Esophagus muscularis mucosa (tissue), 4 donors: ENCODE measurements at regions not wholly inside any gene's neighbourhood (a gene's known extent, or its start where the extent isn't known, plus 50 kb on each side); places are given as distances from the start of the nearest gene placed in this dataset.

Source experiments
- DNase-seq: peaks from one replicate; pipeline ENCODE4 v3.0.0-alpha.2; 2017; ENCODE audit errors: extremely low spot score
- H3K27ac ChIP-seq, 4 donors: fragments of 200-600 bp; sonication (generic); replicated peaks in 1 of 4; 1 replicate in 3 of 4; 2 replicates in 1 of 4; pipeline ENCODE4 v1.5.1; 2016 to 2019; ENCODE audit warnings: mild to moderate bottlenecking in 1 of 4
- H3K27me3 ChIP-seq, 4 donors: fragments of 200-600 bp; sonication (generic); one replicate each; pipeline versions ENCODE4 v1.5.1 to v1.6.0; 2016 to 2019
- H3K36me3 ChIP-seq, 4 donors: fragments of 200-600 bp; sonication (generic); one replicate each; pipeline ENCODE4 v1.5.1; 2016 to 2019
- H3K4me1 ChIP-seq, 4 donors: fragments of 200-600 bp; sonication (generic); one replicate each; pipeline ENCODE4 v1.5.1; 2016 to 2019
- H3K4me3 ChIP-seq, 4 donors: fragments of 200-600 bp; sonication (generic); 1 replicate in 2 of 4; 2 replicates in 2 of 4; pipeline ENCODE4 v1.5.1; 2016 to 2019; ENCODE audit warnings: mild to moderate bottlenecking in 4 of 4, moderate library complexity in 1 of 4
- H3K9me3 ChIP-seq, 4 donors: fragments of 200-600 bp; sonication (generic); 1 replicate in 3 of 4; 2 replicates in 1 of 4; pipeline ENCODE4 v1.5.1; 2016 to 2019
- EP300 ChIP-seq: sonication (generic); formaldehyde crosslinking; IDR thresholded peaks from one replicate; pipeline ENCODE4 v1.6.1; 2017; ENCODE audit warnings: antibody characterized with exemption
- POLR2A ChIP-seq: fragments of 450-650 bp; IDR thresholded peaks from one replicate; pipeline ENCODE4 v1.6.1; 2017; ENCODE audit warnings: antibody characterized with exemption, moderate library complexity, mild to moderate bottlenecking, low read depth
- POLR2AphosphoS5 ChIP-seq, 2 donors: sonication (generic); formaldehyde crosslinking; IDR thresholded peaks; one replicate each; pipeline ENCODE4 v1.6.1; 2017; ENCODE audit warnings: antibody characterized with exemption in 2 of 2
- WGBS: methylation state at CpG from one replicate; pipeline ENCODE4 v1.1.5; 2018; 5-methylcytosine and 5-hydroxymethylcytosine counted together
- intact Hi-C: fragments of 100-400 bp; cut with DNase I; formaldehyde crosslinking; loops from one replicate; pipeline ENCODE4 v1.15.1; 2023
- TF ChIP-seq, protein P1 (sequence below), 3 experiments: fragments of 200-600 bp in 2 of 3; fragments of 450-650 bp in 1 of 3; sonication (generic) in 2 of 3; IDR thresholded peaks; one replicate each; pipeline ENCODE4 v1.5.1; 2017 to 2019; ENCODE audit warnings: antibody characterized with exemption in 3 of 3, mild to moderate bottlenecking in 2 of 3, moderate library complexity in 1 of 3

DNA sequence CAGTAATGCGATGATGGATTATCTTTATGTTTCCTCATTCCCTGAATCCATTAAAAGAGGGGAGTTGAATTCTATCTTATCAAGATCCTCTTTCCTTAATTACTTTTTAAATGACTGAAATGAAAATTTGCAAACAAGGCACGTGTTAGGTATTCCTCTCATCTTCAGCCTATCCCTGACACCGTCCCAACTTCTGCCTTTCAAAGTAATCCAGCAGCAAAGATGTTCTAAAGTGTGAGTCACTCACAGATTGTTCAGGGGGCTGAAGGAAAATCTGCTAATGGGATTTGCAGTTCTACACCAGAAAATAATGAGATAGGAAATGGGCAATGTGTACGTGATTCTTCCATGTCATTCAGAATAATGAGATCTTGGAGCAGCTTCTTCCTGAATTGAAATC is 403.0 kb downstream of the ARHGEF28 start:
- no peaks in the 10 kb centered on the region for H3K36me3 ChIP-seq
- H3K27me3 ChIP-seq, result no peaks in the 10 kb centered on the region
- H3K4me1 ChIP-seq, result no peaks in the 10 kb centered on the region
- H3K9me3 ChIP-seq, result no peaks in the 10 kb centered on the region
- DNase-seq, result no peak
- intact Hi-C loops, result no loop called here
- no peak overlapping the region for H3K4me3 ChIP-seq
- H3K27ac ChIP-seq, result no peak overlapping the region
- 90% methylated on average over 4 of the region's 4 CpGs for WGBS
- TF ChIP-seq POLR2AphosphoS5 (IDR thresholded peaks at IDR 0.05), result no peak
- no peak for TF ChIP-seq POLR2A
- TF ChIP-seq, protein P1, sequence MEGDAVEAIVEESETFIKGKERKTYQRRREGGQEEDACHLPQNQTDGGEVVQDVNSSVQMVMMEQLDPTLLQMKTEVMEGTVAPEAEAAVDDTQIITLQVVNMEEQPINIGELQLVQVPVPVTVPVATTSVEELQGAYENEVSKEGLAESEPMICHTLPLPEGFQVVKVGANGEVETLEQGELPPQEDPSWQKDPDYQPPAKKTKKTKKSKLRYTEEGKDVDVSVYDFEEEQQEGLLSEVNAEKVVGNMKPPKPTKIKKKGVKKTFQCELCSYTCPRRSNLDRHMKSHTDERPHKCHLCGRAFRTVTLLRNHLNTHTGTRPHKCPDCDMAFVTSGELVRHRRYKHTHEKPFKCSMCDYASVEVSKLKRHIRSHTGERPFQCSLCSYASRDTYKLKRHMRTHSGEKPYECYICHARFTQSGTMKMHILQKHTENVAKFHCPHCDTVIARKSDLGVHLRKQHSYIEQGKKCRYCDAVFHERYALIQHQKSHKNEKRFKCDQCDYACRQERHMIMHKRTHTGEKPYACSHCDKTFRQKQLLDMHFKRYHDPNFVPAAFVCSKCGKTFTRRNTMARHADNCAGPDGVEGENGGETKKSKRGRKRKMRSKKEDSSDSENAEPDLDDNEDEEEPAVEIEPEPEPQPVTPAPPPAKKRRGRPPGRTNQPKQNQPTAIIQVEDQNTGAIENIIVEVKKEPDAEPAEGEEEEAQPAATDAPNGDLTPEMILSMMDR (IDR thresholded peaks at IDR 0.05), result no peak
- no peak for TF ChIP-seq EP300

DNA sequence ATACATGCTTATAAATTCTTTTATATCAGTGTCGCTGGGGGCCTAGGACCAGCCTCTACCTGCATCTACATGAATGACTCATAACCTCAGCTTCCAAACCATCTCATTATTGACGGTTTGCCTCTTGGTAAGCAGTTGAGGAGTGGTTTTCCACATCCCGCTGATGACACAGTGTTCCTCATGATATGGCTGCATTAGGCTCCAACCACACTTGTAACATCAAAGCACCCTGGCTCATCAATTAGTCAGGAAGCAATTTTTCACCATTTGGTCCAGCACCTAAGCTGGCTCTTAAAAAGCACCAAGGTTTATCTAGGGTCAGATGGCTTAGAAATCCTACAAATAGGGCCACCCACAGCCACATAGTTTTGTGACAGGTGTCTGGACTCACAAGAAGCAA is 402.4 kb downstream of the ARHGEF28 start:
- WGBS, result 85% methylated on average over 3 of the region's 3 CpGs
- TF ChIP-seq, protein P1 (IDR thresholded peaks at IDR 0.05), result no peak
- TF ChIP-seq POLR2AphosphoS5 (IDR thresholded peaks at IDR 0.05), result no peak
- TF ChIP-seq POLR2A, result no peak
- TF ChIP-seq EP300, result no peak
- H3K27me3 ChIP-seq, result no peaks in the 10 kb centered on the region
- no peaks in the 10 kb centered on the region for H3K36me3 ChIP-seq
- H3K4me3 ChIP-seq, result no peak overlapping the region
- no peaks in the 10 kb centered on the region for H3K4me1 ChIP-seq
- no peak overlapping the region for H3K27ac ChIP-seq
- DNase-seq, result no peak
- H3K9me3 ChIP-seq, result no peaks in the 10 kb centered on the region
- intact Hi-C loops, result no loop called here

DNA sequence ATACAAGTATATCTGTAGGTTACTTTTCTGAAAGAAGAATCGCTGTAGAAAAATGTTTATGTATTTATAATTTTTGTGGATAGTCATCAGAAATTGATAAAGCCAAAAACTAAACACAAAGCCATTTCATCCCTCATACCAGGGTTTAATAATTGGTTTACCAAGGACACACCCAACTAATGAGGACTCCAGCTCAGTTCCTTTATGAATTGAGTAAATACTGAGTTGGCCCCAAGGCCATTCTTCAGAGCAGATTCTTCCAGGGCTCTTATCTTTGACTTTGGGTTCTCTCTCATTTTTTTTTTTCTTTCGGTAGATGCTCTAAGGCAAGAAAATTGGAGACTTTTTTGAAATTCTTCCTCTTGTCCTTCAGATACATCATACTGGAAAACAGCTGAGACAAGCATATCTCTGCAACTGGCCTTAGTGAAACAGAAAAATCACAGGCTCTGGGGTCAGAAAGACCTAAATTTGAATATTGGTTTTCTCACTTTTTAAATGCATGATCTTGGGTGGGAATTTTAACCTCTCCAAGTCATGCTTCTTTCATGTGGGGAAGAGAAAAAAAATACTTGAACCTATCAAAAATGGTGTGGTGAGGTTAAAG is 401.8 kb downstream of the ARHGEF28 start:
- H3K27ac ChIP-seq, result no peak overlapping the region
- H3K9me3 ChIP-seq, result no peaks in the 10 kb centered on the region
- H3K36me3 ChIP-seq, result no peaks in the 10 kb centered on the region
- 90% methylated on average over 2 of the region's 2 CpGs for WGBS
- no peaks in the 10 kb centered on the region for H3K27me3 ChIP-seq
- no peaks in the 10 kb centered on the region for H3K4me1 ChIP-seq
- TF ChIP-seq POLR2A (no peak), EP300 (no peak), POLR2AphosphoS5 (IDR thresholded peaks at IDR 0.05) (no peak)
- TF ChIP-seq, protein P1 (IDR thresholded peaks at IDR 0.05), result no peak
- DNase-seq, result no peak
- no peak overlapping the region for H3K4me3 ChIP-seq
- intact Hi-C loops, result no loop called here

- TF ChIP-seq, protein P1 (IDR thresholded peaks at IDR 0.05), result no peak
- TF ChIP-seq POLR2A (no peak), POLR2AphosphoS5 (IDR thresholded peaks at IDR 0.05) (no peak), EP300 (no peak)
Observed at GRCh38 chr5:74026310-74026709, 400.3 kb downstream of the ARHGEF28 start.

GRCh38 chr5:74021126-74021525 is 395.1 kb downstream of the ARHGEF28 start:
- Histone ChIP-seq H3K27ac (no peak overlapping the region), H3K36me3 (no peaks in the 10 kb centered on the region), H3K4me3 (no peak overlapping the region), H3K4me1 (no peaks in the 10 kb centered on the region), H3K27me3 (no peaks in the 10 kb centered on the region), H3K9me3 (no peaks in the 10 kb centered on the region)
- TF ChIP-seq POLR2AphosphoS5 (IDR thresholded peaks at IDR 0.05), result no peak
- no peak for TF ChIP-seq POLR2A
- TF ChIP-seq, protein P1 (IDR thresholded peaks at IDR 0.05), result no peak
- TF ChIP-seq EP300, result no peak
- intact Hi-C loops, result no loop called here
- no peak for DNase-seq

More at GRCh38 chr5:74026310-74026709, 400.3 kb downstream of the ARHGEF28 start:
- H3K27me3 ChIP-seq, result no peaks in the 10 kb centered on the region
- H3K4me1 ChIP-seq, result no peaks in the 10 kb centered on the region
- intact Hi-C loops, result no loop called here
- H3K9me3 ChIP-seq, result no peaks in the 10 kb centered on the region
- no peak for DNase-seq
- H3K36me3 ChIP-seq, result no peaks in the 10 kb centered on the region
- WGBS, result 100% methylated on average over 2 of the region's 2 CpGs
- no peak overlapping the region for H3K4me3 ChIP-seq
- H3K27ac ChIP-seq, result no peak overlapping the region
